Stimulated activated CD8-positive, alpha-beta memory T cell treated with anti-CD3 and anti-CD28 coated beads, Interleukin-4, amount 100 ng/mL, for 1 hour (primary cell): ENCODE measurements at regions not wholly inside any gene's neighbourhood (a gene's known extent, or its start where the extent isn't known, plus 50 kb on each side); places are given as distances from the start of the nearest gene placed in this dataset.
"Not testable (repeated sequence)": the region's sequence is repeated elsewhere in the genome, so short reads cannot be mapped to it uniquely, and the experiment has no call there.

Experiments
- DNase-seq, 2 donors: peaks; one replicate each; pipeline ENCODE4 v3.0.0-alpha.2; 2020; ENCODE audit warnings: low read depth in 2 of 2, low spot score in 1 of 2

DNA sequence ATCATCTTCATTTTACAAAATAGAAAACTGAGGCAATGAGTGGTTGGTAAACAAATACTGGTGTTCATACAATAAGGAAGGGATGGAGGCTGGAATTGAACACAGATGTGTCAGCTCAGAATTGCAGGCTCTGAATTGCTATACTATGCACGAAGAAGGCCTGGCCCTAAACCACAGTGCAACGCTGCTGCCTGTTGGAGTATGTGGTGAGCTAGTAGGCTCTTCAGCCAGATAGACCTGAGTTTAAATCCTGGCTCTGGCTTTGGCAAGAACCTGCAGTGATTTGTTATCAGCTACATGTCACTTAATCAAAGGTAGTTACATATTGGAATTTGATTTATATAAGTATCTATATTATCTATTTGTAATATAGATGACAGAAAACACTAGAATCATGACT is 1602.4 kb upstream of the CELF4 start:
- DNase-seq: no peak

- no peak for DNase-seq
These were observed 1601.2 kb upstream of the CELF4 start for GRCh38 chr18:39166776-39167175.

- no peak for DNase-seq
These were observed 1596.6 kb upstream of the CELF4 start for GRCh38 chr18:39162013-39162827.

DNA sequence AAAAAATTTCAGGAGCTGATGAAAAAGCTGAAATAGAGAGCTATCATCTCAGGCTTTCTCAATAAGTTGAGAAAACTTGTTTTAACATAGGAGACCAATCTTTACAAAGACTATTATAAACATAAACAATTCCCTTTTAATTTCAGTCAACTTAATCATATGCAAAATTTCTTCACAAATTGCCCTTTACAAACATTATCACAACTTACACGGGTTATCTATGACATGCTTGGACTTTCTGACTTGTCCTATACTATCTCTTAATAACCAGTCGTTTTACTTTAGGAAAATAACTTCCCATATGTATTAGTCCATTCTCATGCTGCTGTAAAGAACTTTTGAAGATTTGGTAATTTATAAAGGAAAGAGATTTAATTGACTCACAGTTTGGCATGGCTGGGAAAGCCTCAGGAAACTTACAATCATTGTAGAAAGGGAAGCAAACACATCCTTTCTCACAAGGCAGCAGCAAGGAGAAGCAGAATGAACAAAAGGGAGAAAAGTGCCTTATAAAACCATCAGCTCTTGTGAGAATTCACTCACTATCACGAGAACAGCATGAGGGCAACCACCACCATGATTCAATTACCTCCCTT is 1583.7 kb upstream of the CELF4 start:
- no peak for DNase-seq

DNA sequence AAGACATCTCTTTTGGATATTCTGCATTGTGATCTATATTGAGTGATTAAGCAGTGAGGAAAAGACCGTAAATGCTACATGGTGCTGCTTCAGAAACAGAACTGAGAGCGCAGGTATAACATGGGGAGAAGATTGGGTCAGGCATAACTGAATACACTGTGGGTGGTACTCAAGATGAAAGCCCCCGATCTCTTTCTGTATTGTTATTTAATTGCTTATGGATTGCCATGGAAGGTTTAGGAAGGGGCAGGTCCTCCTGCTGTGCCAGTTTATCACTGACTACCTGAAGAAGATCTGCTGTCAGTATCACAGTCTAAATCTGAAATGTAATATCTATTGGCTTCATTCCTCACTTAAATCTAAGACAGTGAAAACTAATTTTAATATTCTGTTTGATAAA is 1568.7 kb upstream of the CELF4 start:
- no peak for DNase-seq

GRCh38 chr18:39127538-39127937 is 1561.9 kb upstream of the CELF4 start:
- not testable (repeated sequence) for DNase-seq

- DNase-seq: no peak
These were observed 1548.2 kb upstream of the CELF4 start for GRCh38 chr18:39113790-39114189.

DNA sequence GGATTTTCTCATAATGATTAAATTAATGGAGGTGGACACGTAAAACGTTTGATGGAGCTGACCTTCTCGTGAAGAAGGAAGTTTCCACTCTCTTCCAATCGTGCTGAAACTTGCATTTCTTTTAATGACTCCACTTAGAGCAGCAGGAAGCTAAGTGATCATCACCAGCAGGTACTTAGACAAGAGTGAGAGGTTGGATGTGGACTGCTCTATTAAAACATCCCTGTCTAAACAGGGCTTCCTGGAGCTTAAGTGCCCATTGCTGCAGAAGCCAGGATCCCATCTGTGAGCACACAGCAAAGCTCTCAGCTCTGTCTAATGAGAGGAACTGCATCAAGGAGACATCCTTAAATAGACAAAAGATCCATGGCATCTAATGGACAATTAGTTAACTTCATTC is 1539.5 kb upstream of the CELF4 start:
- no peak for DNase-seq

- DNase-seq: no peak
These were observed 1507.4 kb upstream of the CELF4 start for GRCh38 chr18:39072970-39073369.

GRCh38 chr18:39062426-39062825 is 1496.8 kb upstream of the CELF4 start:
- DNase-seq: no peak

- DNase-seq: no peak
These were observed 1492.9 kb upstream of the CELF4 start for GRCh38 chr18:39058386-39059000.

GRCh38 chr18:39057423-39058064 is 1491.9 kb upstream of the CELF4 start:
- no peak for DNase-seq

- no peak for DNase-seq
These were observed 1488.0 kb upstream of the CELF4 start for GRCh38 chr18:39053571-39053970.

DNA sequence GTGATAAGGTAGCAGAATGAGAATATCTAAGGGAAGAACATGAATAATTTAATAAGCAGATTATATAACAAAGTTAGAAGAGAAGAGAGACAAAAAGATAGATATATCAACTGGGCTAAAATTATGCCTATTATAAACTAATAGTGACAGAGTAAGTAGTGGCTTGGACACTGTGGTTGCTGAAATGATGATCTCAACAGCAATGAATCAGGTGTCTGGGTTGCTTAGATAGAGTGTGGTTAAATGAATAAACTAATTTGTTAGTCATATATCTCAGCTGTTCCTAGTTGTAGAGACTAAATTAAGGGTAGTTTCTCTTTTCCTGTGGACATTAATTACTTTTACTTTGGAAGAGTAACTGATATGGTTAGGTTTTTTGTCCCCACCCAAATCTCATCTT is 1485.4 kb upstream of the CELF4 start:
- no peak for DNase-seq

GRCh38 chr18:39039813-39040212 is 1474.2 kb upstream of the CELF4 start:
- DNase-seq: no peak

DNA sequence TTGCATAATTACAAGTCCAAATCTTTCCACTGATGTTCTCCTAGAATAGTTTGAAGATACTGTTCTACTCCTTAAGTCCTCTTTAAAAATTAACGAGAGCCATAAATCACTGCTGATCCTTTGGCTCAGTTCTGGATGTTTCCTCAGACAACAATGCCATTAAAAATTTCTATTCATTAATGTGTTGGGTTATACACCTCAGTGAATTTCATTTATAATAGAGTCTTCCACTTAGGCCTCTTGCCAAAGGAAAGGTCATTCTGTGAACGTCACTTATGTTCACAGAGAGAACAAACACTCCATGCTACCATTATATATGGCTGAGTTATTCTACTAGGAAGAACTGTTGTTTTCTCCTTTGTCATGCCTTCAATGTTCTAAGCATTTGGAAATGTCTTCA is 1472.3 kb upstream of the CELF4 start:
- no peak for DNase-seq

- DNase-seq: no peak
These were observed 1467.7 kb upstream of the CELF4 start for GRCh38 chr18:39033312-39033711.

- DNase-seq: no peak
These were observed 1466.0 kb upstream of the CELF4 start for GRCh38 chr18:39031647-39032046.

GRCh38 chr18:39030124-39030655 is 1464.6 kb upstream of the CELF4 start:
- no peak for DNase-seq

DNA sequence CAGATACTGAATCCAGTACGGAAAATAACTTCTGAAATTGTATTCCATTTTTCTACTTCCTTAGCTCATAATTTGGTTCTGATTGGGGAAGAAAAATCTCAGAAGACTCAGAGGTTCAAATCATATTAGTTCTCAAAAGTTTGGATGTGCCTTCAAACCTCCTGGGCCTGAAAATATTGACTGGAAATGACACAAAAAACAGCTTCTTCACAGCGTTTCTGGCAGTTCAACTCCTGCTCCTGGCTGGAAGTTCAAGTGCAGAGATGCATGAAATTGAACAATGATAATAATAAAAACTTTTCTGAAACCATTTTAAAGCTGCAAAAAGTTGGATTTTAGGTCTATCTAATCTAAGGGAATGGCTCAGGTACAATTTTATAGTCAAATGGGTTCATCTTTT is 1459.9 kb upstream of the CELF4 start:
- DNase-seq: no peak

DNA sequence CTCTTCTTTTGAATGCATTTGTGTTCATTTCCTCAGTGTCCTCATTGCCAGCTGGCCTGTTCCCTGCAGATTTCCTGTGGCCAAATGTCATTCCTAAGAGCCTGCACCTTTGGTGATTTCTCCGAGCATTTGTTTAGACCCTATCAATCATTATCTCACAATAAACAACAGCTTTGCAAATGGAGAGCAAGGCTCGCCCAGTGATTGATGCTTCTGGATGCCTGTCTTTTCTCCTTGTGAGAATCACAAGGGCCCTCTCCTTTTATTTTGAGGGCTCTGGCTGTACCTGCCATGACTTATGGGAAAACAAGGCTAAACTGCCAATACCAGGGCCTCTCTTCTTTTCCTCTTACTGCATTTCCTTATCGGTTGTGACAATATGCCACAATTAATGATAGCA is 1454.4 kb upstream of the CELF4 start:
- no peak for DNase-seq
